ENCODE measurements at regions not wholly inside any gene's neighbourhood (a gene's known extent, or its start where the extent isn't known, plus 50 kb on each side); places are given as distances from the start of the nearest gene placed in this dataset.

DNA sequence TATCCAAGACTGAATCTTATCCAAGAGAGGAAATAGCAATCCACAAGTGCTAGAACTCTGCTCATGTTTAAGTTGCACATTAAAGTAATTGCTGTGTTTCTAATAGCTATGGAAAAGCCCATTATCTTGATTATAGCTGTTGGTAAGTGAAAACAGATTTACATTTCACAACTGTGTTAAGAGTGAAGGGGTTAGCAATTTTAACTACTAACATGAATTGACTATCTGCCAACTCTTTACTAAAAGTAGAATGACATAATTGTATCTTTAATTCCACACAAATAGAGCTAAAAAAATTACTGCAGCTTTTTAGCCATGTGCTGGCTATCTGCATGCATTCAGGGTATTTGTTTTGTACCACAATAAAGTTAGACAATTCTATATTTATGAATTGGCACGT is 277.9 kb upstream of the IRAK1BP1 start:
- TF ChIP-seq NFIC (IDR thresholded peaks at IDR 0.05; ENCODE audit: borderline replicate concordance) (no peak), RAD21 (IDR thresholded peaks at IDR 0.05; ENCODE audit: low read length) (no peak), REST (IDR thresholded peaks at IDR 0.05; ENCODE audit: low read depth, low read length) (no peak), FOSL2 (IDR thresholded peaks at IDR 0.05; ENCODE audit: borderline replicate concordance, low read depth) (no peak)
- TF ChIP-seq, protein P1, sequence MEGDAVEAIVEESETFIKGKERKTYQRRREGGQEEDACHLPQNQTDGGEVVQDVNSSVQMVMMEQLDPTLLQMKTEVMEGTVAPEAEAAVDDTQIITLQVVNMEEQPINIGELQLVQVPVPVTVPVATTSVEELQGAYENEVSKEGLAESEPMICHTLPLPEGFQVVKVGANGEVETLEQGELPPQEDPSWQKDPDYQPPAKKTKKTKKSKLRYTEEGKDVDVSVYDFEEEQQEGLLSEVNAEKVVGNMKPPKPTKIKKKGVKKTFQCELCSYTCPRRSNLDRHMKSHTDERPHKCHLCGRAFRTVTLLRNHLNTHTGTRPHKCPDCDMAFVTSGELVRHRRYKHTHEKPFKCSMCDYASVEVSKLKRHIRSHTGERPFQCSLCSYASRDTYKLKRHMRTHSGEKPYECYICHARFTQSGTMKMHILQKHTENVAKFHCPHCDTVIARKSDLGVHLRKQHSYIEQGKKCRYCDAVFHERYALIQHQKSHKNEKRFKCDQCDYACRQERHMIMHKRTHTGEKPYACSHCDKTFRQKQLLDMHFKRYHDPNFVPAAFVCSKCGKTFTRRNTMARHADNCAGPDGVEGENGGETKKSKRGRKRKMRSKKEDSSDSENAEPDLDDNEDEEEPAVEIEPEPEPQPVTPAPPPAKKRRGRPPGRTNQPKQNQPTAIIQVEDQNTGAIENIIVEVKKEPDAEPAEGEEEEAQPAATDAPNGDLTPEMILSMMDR (IDR thresholded peaks at IDR 0.05): no peak
- TF ChIP-seq, protein P2, sequence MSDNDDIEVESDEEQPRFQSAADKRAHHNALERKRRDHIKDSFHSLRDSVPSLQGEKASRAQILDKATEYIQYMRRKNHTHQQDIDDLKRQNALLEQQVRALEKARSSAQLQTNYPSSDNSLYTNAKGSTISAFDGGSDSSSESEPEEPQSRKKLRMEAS (IDR thresholded peaks at IDR 0.05; ENCODE audit: low read depth): no peak
- TF ChIP-seq, protein P3, sequence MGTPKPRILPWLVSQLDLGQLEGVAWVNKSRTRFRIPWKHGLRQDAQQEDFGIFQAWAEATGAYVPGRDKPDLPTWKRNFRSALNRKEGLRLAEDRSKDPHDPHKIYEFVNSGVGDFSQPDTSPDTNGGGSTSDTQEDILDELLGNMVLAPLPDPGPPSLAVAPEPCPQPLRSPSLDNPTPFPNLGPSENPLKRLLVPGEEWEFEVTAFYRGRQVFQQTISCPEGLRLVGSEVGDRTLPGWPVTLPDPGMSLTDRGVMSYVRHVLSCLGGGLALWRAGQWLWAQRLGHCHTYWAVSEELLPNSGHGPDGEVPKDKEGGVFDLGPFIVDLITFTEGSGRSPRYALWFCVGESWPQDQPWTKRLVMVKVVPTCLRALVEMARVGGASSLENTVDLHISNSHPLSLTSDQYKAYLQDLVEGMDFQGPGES (IDR thresholded peaks at IDR 0.05; ENCODE audit: low read depth, low read length): no peak
